WERI-Rb-1 (cell line): ENCODE measurements at regions not wholly inside any gene's neighbourhood (a gene's known extent, or its start where the extent isn't known, plus 50 kb on each side); places are given as distances from the start of the nearest gene placed in this dataset.

Experiments
- DNase-seq: peaks from one replicate; pipeline ENCODE4 v3.0.0-alpha.2; 2020
- H3K27ac ChIP-seq: fragments of 250-450 bp; sonication (Bioruptor Pico); 2 replicates; pipeline ENCODE4 v1.5.1; 2020; ENCODE audit warnings: mild to moderate bottlenecking, moderate library complexity
- H3K27me3 ChIP-seq: fragments of 250-450 bp; sonication (Bioruptor Pico); 2 replicates; pipeline ENCODE4 v1.5.1; 2021; ENCODE audit warnings: mild to moderate bottlenecking, low read depth, moderate library complexity; ENCODE audit not compliant: insufficient read depth, severe bottlenecking
- H3K36me3 ChIP-seq: fragments of 250-450 bp; sonication (Bioruptor Pico); 2 replicates; pipeline ENCODE4 v1.5.1; 2020; ENCODE audit warnings: mild to moderate bottlenecking, moderate library complexity
- H3K4me3 ChIP-seq: 2 replicates; pipeline ENCODE4 v1.5.1; 2011; ENCODE audit warnings: low read depth, mild to moderate bottlenecking, control low read depth, low read length
- H3K9me3 ChIP-seq: fragments of 250-450 bp; sonication (Bioruptor Pico); 2 replicates; pipeline ENCODE4 v1.5.1; 2021; ENCODE audit warnings: mild to moderate bottlenecking, moderate library complexity; ENCODE audit not compliant: severe bottlenecking
- TF ChIP-seq, protein P1 (sequence below): IDR thresholded peaks from 2 replicates; pipeline ENCODE4 v1.5.1; 2011; ENCODE audit warnings: low read depth, mild to moderate bottlenecking, control low read depth, inconsistent platforms, low read length

GRCh38 chr20:62589720-62590119, 52.6 kb upstream of the SLCO4A1 start:
- no peak overlapping the region for H3K27ac ChIP-seq
- TF ChIP-seq, protein P1, sequence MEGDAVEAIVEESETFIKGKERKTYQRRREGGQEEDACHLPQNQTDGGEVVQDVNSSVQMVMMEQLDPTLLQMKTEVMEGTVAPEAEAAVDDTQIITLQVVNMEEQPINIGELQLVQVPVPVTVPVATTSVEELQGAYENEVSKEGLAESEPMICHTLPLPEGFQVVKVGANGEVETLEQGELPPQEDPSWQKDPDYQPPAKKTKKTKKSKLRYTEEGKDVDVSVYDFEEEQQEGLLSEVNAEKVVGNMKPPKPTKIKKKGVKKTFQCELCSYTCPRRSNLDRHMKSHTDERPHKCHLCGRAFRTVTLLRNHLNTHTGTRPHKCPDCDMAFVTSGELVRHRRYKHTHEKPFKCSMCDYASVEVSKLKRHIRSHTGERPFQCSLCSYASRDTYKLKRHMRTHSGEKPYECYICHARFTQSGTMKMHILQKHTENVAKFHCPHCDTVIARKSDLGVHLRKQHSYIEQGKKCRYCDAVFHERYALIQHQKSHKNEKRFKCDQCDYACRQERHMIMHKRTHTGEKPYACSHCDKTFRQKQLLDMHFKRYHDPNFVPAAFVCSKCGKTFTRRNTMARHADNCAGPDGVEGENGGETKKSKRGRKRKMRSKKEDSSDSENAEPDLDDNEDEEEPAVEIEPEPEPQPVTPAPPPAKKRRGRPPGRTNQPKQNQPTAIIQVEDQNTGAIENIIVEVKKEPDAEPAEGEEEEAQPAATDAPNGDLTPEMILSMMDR, result no peak
- no peaks in the 10 kb centered on the region for H3K36me3 ChIP-seq
- no peak for DNase-seq
- no peak overlapping the region for H3K4me3 ChIP-seq
- no peaks in the 10 kb centered on the region for H3K9me3 ChIP-seq
- H3K27me3 ChIP-seq, result no peaks in the 10 kb centered on the region

GRCh38 chr20:62590309-62591121, 51.8 kb upstream of the SLCO4A1 start:
- no peak for DNase-seq
- no peaks in the 10 kb centered on the region for H3K9me3 ChIP-seq
- no peaks in the 10 kb centered on the region for H3K27me3 ChIP-seq
- H3K27ac ChIP-seq, result no peak overlapping the region
- TF ChIP-seq, protein P1, result no peak
- H3K4me3 ChIP-seq, result no peak overlapping the region
- no peaks in the 10 kb centered on the region for H3K36me3 ChIP-seq

DNA sequence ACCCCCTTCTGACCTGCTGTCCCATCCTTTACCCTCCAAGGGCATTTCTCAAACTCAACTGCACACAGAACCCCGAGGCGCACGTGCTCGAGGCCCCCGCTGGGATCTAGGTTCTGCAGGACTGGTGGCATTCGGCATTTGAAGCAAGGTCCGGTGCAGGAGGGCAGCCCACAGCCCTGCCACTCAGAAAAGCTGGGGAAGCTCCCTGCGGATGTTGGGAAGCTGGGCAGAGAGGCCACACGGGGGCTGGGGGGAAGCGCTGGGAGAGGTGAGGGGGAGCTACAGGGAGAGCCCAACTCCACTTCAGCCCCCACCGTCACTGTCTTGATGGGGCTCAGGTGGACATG, 51.2 kb upstream of the SLCO4A1 start:
- H3K27me3 ChIP-seq, result no peaks in the 10 kb centered on the region
- TF ChIP-seq, protein P1, result no peak
- no peaks in the 10 kb centered on the region for H3K9me3 ChIP-seq
- no peak overlapping the region for H3K27ac ChIP-seq
- H3K4me3 ChIP-seq, result no peak overlapping the region
- H3K36me3 ChIP-seq, result no peaks in the 10 kb centered on the region
- no peak for DNase-seq

DNA sequence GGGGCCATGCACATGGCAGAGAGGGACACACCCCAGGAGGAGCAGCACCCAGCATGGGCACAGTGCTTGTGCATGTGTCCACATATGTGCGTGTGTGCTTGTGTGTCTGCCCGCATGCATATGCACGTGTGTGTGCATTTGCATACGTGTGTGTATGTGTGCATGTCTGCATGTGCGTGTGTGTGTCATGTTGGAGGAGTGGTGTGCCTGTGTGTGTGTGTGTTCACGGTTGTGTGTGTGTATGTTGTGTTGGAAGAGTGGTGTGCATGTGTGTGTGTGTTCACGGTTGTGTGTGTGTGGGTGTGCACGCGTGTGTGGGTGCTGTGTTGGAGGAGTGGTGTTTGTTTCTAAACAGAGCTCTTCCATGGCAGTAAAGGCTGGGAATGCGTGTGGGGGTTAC, 50.7 kb upstream of the SLCO4A1 start:
- TF ChIP-seq, protein P1, result no peak
- Histone ChIP-seq H3K4me3 (no peak overlapping the region), H3K27ac (no peak overlapping the region), H3K36me3 (no peaks in the 10 kb centered on the region), H3K9me3 (no peaks in the 10 kb centered on the region), H3K27me3 (no peaks in the 10 kb centered on the region)
- no peak for DNase-seq
